ENCODE measurements at regions not wholly inside any gene's neighbourhood (a gene's known extent, or its start where the extent isn't known, plus 50 kb on each side); places are given as distances from the start of the nearest gene placed in this dataset.

- no peak overlapping the region for H3K27ac ChIP-seq
- DNase-seq, result no peak
- no peaks in the 10 kb centered on the region for H3K4me1 ChIP-seq
- H3K36me3 ChIP-seq, result no peaks in the 10 kb centered on the region
- H3K27me3 ChIP-seq, result no peaks in the 10 kb centered on the region
- H3K4me3 ChIP-seq, result no peak overlapping the region
- H3K9me3 ChIP-seq (replicated peaks), result no peaks in the 10 kb centered on the region
Observed at GRCh38 chr14:65242732-65243134, 140.4 kb upstream of the MAX start.

- H3K4me3 ChIP-seq, result no peak overlapping the region
- no peak for DNase-seq
- no peaks in the 10 kb centered on the region for H3K36me3 ChIP-seq
- H3K4me1 ChIP-seq, result no peaks in the 10 kb centered on the region
- H3K27me3 ChIP-seq, result no peaks in the 10 kb centered on the region
- H3K27ac ChIP-seq, result no peak overlapping the region
- H3K9me3 ChIP-seq (replicated peaks), result no peaks in the 10 kb centered on the region
Observed at GRCh38 chr14:65243766-65244442, 141.6 kb upstream of the MAX start.

- H3K36me3 ChIP-seq, result no peaks in the 10 kb centered on the region
- H3K4me1 ChIP-seq, result no peaks in the 10 kb centered on the region
- H3K27me3 ChIP-seq, result no peaks in the 10 kb centered on the region
- no peak overlapping the region for H3K27ac ChIP-seq
- H3K9me3 ChIP-seq (replicated peaks), result no peaks in the 10 kb centered on the region
- no peak overlapping the region for H3K4me3 ChIP-seq
- DNase-seq, result no peak
Observed at GRCh38 chr14:65249471-65250161, 147.3 kb upstream of the MAX start.

GRCh38 chr14:65250162-65250495, 147.8 kb upstream of the MAX start:
- no peak for DNase-seq
- no peak overlapping the region for H3K27ac ChIP-seq
- no peak overlapping the region for H3K4me3 ChIP-seq
- H3K27me3 ChIP-seq, result no peaks in the 10 kb centered on the region
- H3K4me1 ChIP-seq, result no peaks in the 10 kb centered on the region
- no peaks in the 10 kb centered on the region for H3K36me3 ChIP-seq
- H3K9me3 ChIP-seq (replicated peaks), result no peaks in the 10 kb centered on the region

- Histone ChIP-seq H3K27me3 (no peaks in the 10 kb centered on the region), H3K27ac (no peak overlapping the region), H3K9me3 (replicated peaks) (no peaks in the 10 kb centered on the region), H3K36me3 (no peaks in the 10 kb centered on the region), H3K4me3 (no peak overlapping the region), H3K4me1 (no peaks in the 10 kb centered on the region)
- no peak for DNase-seq
Observed at GRCh38 chr14:65251213-65251612, 148.9 kb upstream of the MAX start.

- Histone ChIP-seq H3K27ac (no peak overlapping the region), H3K36me3 (no peaks in the 10 kb centered on the region), H3K4me3 (no peak overlapping the region), H3K9me3 (replicated peaks) (no peaks in the 10 kb centered on the region), H3K27me3 (no peaks in the 10 kb centered on the region), H3K4me1 (no peaks in the 10 kb centered on the region)
- DNase-seq, result no peak
Observed at GRCh38 chr14:65252482-65253255, 150.4 kb upstream of the MAX start.

- Histone ChIP-seq H3K27ac (no peak overlapping the region), H3K4me1 (no peaks in the 10 kb centered on the region), H3K9me3 (replicated peaks) (no peaks in the 10 kb centered on the region), H3K27me3 (no peaks in the 10 kb centered on the region), H3K36me3 (no peaks in the 10 kb centered on the region), H3K4me3 (no peak overlapping the region)
- no peak for DNase-seq
Observed at GRCh38 chr14:65255029-65255545, 152.8 kb upstream of the MAX start.

GRCh38 chr14:65255583-65256461, 153.5 kb upstream of the MAX start:
- DNase-seq, result no peak
- Histone ChIP-seq H3K4me3 (no peak overlapping the region), H3K36me3 (no peaks in the 10 kb centered on the region), H3K27ac (no peak overlapping the region), H3K9me3 (replicated peaks) (no peaks in the 10 kb centered on the region), H3K4me1 (no peaks in the 10 kb centered on the region), H3K27me3 (no peaks in the 10 kb centered on the region)

- DNase-seq, result no peak
- no peaks in the 10 kb centered on the region for H3K36me3 ChIP-seq
- H3K27ac ChIP-seq, result no peak overlapping the region
- no peaks in the 10 kb centered on the region for H3K27me3 ChIP-seq
- H3K4me3 ChIP-seq, result no peak overlapping the region
- no peaks in the 10 kb centered on the region for H3K4me1 ChIP-seq
- no peaks in the 10 kb centered on the region for H3K9me3 ChIP-seq (replicated peaks)
Observed at GRCh38 chr14:65256714-65257113, 154.4 kb upstream of the MAX start.

- DNase-seq, result no peak
- Histone ChIP-seq H3K4me3 (no peak overlapping the region), H3K9me3 (replicated peaks) (no peaks in the 10 kb centered on the region), H3K27me3 (no peaks in the 10 kb centered on the region), H3K4me1 (no peaks in the 10 kb centered on the region), H3K36me3 (no peaks in the 10 kb centered on the region), H3K27ac (no peak overlapping the region)
Observed at GRCh38 chr14:65257425-65257824, 155.1 kb upstream of the FUT8 start.

GRCh38 chr14:65258391-65258790, 154.1 kb upstream of the FUT8 start:
- H3K4me3 ChIP-seq, result no peak overlapping the region
- H3K27me3 ChIP-seq, result no peaks in the 10 kb centered on the region
- no peaks in the 10 kb centered on the region for H3K9me3 ChIP-seq (replicated peaks)
- no peak for DNase-seq
- H3K4me1 ChIP-seq, result no peaks in the 10 kb centered on the region
- no peak overlapping the region for H3K27ac ChIP-seq
- no peaks in the 10 kb centered on the region for H3K36me3 ChIP-seq

- no peak for DNase-seq
- no peaks in the 10 kb centered on the region for H3K27me3 ChIP-seq
- no peak overlapping the region for H3K4me3 ChIP-seq
Observed at GRCh38 chr14:65259000-65259399, 153.5 kb upstream of the FUT8 start.

GRCh38 chr14:65260786-65261185, 151.7 kb upstream of the FUT8 start:
- Histone ChIP-seq H3K27ac (no peak overlapping the region), H3K27me3 (no peaks in the 10 kb centered on the region), H3K9me3 (replicated peaks) (no peaks in the 10 kb centered on the region), H3K4me1 (no peaks in the 10 kb centered on the region), H3K4me3 (no peak overlapping the region), H3K36me3 (no peaks in the 10 kb centered on the region)
- DNase-seq, result no peak

More at GRCh38 chr14:65259000-65259399, 153.5 kb upstream of the FUT8 start:
- H3K4me1 ChIP-seq, result no peaks in the 10 kb centered on the region
- no peaks in the 10 kb centered on the region for H3K36me3 ChIP-seq
- H3K27ac ChIP-seq, result no peak overlapping the region
- H3K9me3 ChIP-seq (replicated peaks), result no peaks in the 10 kb centered on the region

GRCh38 chr14:65261425-65261920, 151.1 kb upstream of the FUT8 start:
- no peaks in the 10 kb centered on the region for H3K9me3 ChIP-seq (replicated peaks)
- no peaks in the 10 kb centered on the region for H3K36me3 ChIP-seq
- no peaks in the 10 kb centered on the region for H3K27me3 ChIP-seq
- no peak overlapping the region for H3K4me3 ChIP-seq
- no peaks in the 10 kb centered on the region for H3K4me1 ChIP-seq
- DNase-seq, result no peak
- no peak overlapping the region for H3K27ac ChIP-seq
